ENCODE measurements at regions not wholly inside any gene's neighbourhood (a gene's known extent, or its start where the extent isn't known, plus 50 kb on each side); places are given as distances from the start of the nearest gene placed in this dataset.

- Mint-ChIP-seq H3K36me3 (ENCODE audit: low read depth) (no peaks in the 10 kb centered on the region), H3K27me3 (no peaks in the 10 kb centered on the region), H3K4me1 (no peaks in the 10 kb centered on the region), H3K4me3 (no peak overlapping the region), H3K27ac (no peak overlapping the region), H3K9me3 (no peaks in the 10 kb centered on the region)
- intact Hi-C loops (cut with micrococcal nuclease), result no loop called here
- ATAC-seq (ENCODE audit: low read depth) (no peak), DNase-seq (no peak)
- POLR2A ChIA-PET, result no interaction called here
- CTCF ChIA-PET, result no interaction called here
- TF ChIP-seq, protein P1, sequence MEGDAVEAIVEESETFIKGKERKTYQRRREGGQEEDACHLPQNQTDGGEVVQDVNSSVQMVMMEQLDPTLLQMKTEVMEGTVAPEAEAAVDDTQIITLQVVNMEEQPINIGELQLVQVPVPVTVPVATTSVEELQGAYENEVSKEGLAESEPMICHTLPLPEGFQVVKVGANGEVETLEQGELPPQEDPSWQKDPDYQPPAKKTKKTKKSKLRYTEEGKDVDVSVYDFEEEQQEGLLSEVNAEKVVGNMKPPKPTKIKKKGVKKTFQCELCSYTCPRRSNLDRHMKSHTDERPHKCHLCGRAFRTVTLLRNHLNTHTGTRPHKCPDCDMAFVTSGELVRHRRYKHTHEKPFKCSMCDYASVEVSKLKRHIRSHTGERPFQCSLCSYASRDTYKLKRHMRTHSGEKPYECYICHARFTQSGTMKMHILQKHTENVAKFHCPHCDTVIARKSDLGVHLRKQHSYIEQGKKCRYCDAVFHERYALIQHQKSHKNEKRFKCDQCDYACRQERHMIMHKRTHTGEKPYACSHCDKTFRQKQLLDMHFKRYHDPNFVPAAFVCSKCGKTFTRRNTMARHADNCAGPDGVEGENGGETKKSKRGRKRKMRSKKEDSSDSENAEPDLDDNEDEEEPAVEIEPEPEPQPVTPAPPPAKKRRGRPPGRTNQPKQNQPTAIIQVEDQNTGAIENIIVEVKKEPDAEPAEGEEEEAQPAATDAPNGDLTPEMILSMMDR (IDR thresholded peaks at IDR 0.05), result no peak
Observed at GRCh38 chr9:81877047-81877446, 51.2 kb upstream of the SPATA31D4 start.
